Muscle of leg (tissue), 3 donors: ENCODE measurements at regions not wholly inside any gene's neighbourhood (a gene's known extent, or its start where the extent isn't known, plus 50 kb on each side); places are given as distances from the start of the nearest gene placed in this dataset.

Source experiments
- DNase-seq: peaks from one replicate; pipeline ENCODE4 v3.0.0; 2013
- H3K27ac ChIP-seq: one replicate; pipeline ENCODE4 v1.5.1; 2013; ENCODE audit warnings: mild to moderate bottlenecking, low read length, control low read depth
- H3K27me3 ChIP-seq: one replicate; pipeline ENCODE4 v1.6.1; 2013; ENCODE audit warnings: low read length; ENCODE audit not compliant: control insufficient read depth, insufficient read depth
- H3K36me3 ChIP-seq: one replicate; pipeline ENCODE4 v1.6.1; 2013; ENCODE audit warnings: low read length; ENCODE audit not compliant: control insufficient read depth, insufficient read depth
- H3K4me1 ChIP-seq: one replicate; pipeline ENCODE4 v1.6.1; 2013; ENCODE audit warnings: low read length; ENCODE audit not compliant: control insufficient read depth, insufficient read depth
- H3K4me3 ChIP-seq: one replicate; pipeline ENCODE4 v1.5.1; 2013; ENCODE audit warnings: low read length, control low read depth
- H3K9me3 ChIP-seq: replicated peaks from 2 replicates; pipeline ENCODE4 v1.6.1; 2013; ENCODE audit warnings: low read depth, low read length; ENCODE audit not compliant: control insufficient read depth
- WGBS: methylation state at CpG from one replicate; pipeline ENCODE4 v1.1.5; 2013; ENCODE audit warnings: missing lambda C conversion rate; ENCODE audit not compliant: insufficient coverage; 5-methylcytosine and 5-hydroxymethylcytosine counted together

DNA sequence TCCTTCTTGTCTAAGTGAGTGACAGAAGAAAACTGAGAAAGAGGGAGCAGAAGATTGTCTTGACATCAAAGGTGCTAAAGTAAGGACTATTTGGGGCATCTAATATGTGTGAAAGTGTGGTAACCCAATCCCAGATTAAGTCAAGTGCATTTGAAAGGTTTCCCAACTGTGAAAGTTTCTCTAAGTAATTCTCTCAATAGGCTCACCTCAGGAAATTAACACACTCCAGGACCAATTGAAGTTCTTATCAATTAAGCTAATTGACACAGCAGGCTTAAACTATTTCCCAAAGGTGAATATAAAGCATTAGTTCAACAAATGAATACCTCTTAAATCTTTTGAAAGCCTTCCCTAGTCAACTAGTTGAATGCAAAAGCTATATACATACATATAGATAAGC is 212.8 kb upstream of the FUT9 start:
- Histone ChIP-seq H3K4me1 (no peaks in the 10 kb centered on the region), H3K27ac (no peak overlapping the region), H3K9me3 (no peaks in the 10 kb centered on the region), H3K27me3 (no peaks in the 10 kb centered on the region), H3K36me3 (no peaks in the 10 kb centered on the region), H3K4me3 (no peak overlapping the region)
- no peak for DNase-seq

DNA sequence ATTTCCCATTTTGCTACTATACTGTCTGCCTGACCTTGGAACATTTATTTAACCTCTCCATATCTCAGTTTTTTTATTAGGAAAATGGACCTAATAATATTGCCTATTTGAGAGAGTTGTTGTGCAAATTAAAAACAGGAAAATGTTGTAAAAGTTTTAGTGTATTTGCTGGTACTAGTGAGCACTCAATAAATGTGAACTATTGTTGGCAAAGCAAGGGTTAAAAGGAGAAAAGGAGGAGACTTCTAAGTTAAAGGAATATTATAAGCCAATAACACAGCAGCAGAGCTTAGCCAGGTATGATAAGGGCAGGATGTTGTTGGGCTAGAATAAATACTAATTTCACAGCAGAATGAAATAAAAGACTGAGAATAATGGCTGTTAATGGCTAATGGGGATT is 211.9 kb upstream of the FUT9 start:
- Histone ChIP-seq H3K27me3 (no peaks in the 10 kb centered on the region), H3K9me3 (no peaks in the 10 kb centered on the region), H3K4me1 (no peaks in the 10 kb centered on the region), H3K36me3 (no peaks in the 10 kb centered on the region), H3K27ac (no peak overlapping the region), H3K4me3 (no peak overlapping the region)
- DNase-seq = no peak

DNA sequence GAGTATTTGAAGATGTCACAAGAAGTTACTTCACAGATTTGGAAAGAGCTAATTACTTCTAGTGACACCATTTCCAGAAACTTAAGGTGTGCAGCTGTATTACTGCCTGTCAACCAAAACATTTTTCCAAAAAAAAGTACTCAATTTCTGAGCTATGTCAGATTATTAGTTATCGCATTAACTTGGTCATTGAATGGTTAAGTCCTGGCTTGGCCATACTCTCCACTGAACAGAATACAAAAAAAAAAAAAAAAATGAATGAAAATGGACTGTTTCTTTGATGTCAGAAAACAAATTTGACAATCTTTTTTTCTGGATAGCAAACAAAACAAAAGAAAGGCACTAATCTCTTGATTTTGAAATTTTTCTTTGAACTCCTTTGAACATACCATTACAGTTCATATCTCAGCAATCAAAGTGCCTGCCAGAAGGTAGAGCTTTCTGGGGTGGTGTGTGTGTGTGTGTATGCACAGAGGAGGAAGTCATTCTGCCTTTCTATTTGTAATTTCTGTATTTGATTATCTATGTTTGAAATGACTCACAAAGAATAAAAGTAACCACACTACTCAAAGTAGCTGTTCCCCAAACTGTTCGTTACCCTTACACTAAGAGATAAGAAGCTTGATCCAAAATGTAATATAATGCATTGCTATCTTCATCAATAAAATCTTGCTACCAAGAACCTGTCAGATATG is 210.8 kb upstream of the FUT9 start:
- no peak for DNase-seq
- Histone ChIP-seq H3K27me3 (no peaks in the 10 kb centered on the region), H3K36me3 (no peaks in the 10 kb centered on the region), H3K27ac (no peak overlapping the region), H3K4me3 (no peak overlapping the region), H3K4me1 (no peaks in the 10 kb centered on the region), H3K9me3 (no peaks in the 10 kb centered on the region)
- no CpG with 5 or more reads among the region's 2 CpGs for WGBS

DNA sequence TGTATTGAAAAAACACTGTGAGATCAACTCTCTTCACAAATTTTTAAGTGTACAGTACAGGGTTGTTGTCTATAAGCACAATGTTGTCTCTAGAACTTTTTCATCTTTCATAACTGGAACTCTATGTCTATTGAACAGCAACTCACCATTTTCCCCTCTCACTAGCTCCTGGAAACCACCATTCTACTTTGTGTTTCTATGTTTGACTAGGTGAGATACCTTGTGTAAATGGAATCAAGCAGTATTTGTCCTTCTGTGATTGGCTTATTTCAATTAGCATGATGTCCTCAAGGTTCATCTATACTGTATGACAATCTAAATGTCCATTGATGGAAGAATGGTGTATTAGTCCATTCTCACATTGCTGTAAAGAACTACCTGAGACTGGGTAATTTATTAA is 210.1 kb upstream of the FUT9 start:
- H3K27me3 ChIP-seq = no peaks in the 10 kb centered on the region
- no peaks in the 10 kb centered on the region for H3K9me3 ChIP-seq
- no peak overlapping the region for H3K27ac ChIP-seq
- no peaks in the 10 kb centered on the region for H3K36me3 ChIP-seq
- no peaks in the 10 kb centered on the region for H3K4me1 ChIP-seq
- DNase-seq = no peak
- H3K4me3 ChIP-seq = no peak overlapping the region

- no peak overlapping the region for H3K27ac ChIP-seq
- no peak for DNase-seq
- no CpG with 5 or more reads among the region's 3 CpGs for WGBS
- no peaks in the 10 kb centered on the region for H3K27me3 ChIP-seq
- H3K36me3 ChIP-seq = no peaks in the 10 kb centered on the region
- no peaks in the 10 kb centered on the region for H3K4me1 ChIP-seq
- no peak overlapping the region for H3K4me3 ChIP-seq
- H3K9me3 ChIP-seq = no peaks in the 10 kb centered on the region
These were observed 200.3 kb upstream of the FUT9 start for GRCh38 chr6:95815389-95816056.

GRCh38 chr6:95819461-95819860 is 196.3 kb upstream of the FUT9 start:
- no peak for DNase-seq
- Histone ChIP-seq H3K27ac (no peak overlapping the region), H3K9me3 (no peaks in the 10 kb centered on the region), H3K4me3 (no peak overlapping the region), H3K4me1 (no peaks in the 10 kb centered on the region), H3K27me3 (no peaks in the 10 kb centered on the region), H3K36me3 (no peaks in the 10 kb centered on the region)
- WGBS = 85% methylated on average over 3 of the region's 4 CpGs

- DNase-seq = no peak
- H3K27me3 ChIP-seq = no peaks in the 10 kb centered on the region
- H3K9me3 ChIP-seq = peaks cover 3% of the 10 kb centered on the region
- no peak overlapping the region for H3K4me3 ChIP-seq
- no peaks in the 10 kb centered on the region for H3K4me1 ChIP-seq
- WGBS = 73% methylated on average over 2 of the region's 2 CpGs
- H3K36me3 ChIP-seq = no peaks in the 10 kb centered on the region
- H3K27ac ChIP-seq = no peak overlapping the region
These were observed 195.8 kb upstream of the FUT9 start for GRCh38 chr6:95819939-95820338.

GRCh38 chr6:95830859-95831557 is 184.8 kb upstream of the FUT9 start:
- DNase-seq = no peak
- no peak overlapping the region for H3K27ac ChIP-seq
- no CpG with 5 or more reads among the region's 3 CpGs for WGBS

DNA sequence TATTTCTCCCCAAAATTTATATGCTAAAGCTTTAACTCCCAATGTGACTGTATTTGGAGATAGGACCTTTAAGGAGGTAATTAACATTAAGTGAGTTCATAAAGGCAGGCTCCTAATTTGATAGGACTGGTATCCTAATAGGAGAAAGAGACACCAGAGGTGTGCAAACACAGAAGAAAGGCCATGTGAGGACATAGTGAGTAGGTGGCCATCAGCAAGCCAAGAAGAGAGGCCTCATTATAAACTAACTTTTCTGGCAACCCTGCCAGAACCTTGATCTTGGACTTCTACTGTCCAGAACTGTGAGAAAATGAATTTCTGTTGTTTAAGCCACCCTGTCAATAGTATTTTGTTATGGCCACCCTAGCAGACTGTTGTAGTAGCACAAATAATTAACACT is 177.9 kb upstream of the FUT9 start:
- Histone ChIP-seq H3K36me3 (no peaks in the 10 kb centered on the region), H3K4me1 (no peaks in the 10 kb centered on the region), H3K27ac (no peak overlapping the region)

More at GRCh38 chr6:95830859-95831557, 184.8 kb upstream of the FUT9 start:
- Histone ChIP-seq H3K9me3 (peaks cover 8% of the 10 kb centered on the region), H3K36me3 (no peaks in the 10 kb centered on the region), H3K4me1 (no peaks in the 10 kb centered on the region), H3K4me3 (no peak overlapping the region), H3K27me3 (no peaks in the 10 kb centered on the region)

GRCh38 chr6:95841560-95841959 is 174.2 kb upstream of the FUT9 start:
- no peak for DNase-seq
- H3K27ac ChIP-seq = no peak overlapping the region
- H3K27me3 ChIP-seq = no peaks in the 10 kb centered on the region
- H3K4me3 ChIP-seq = no peak overlapping the region
- no peaks in the 10 kb centered on the region for H3K4me1 ChIP-seq
- no peaks in the 10 kb centered on the region for H3K9me3 ChIP-seq
- no peaks in the 10 kb centered on the region for H3K36me3 ChIP-seq

More for the DNA sequence above, 177.9 kb upstream of the FUT9 start:
- H3K4me3 ChIP-seq = no peak overlapping the region
- H3K9me3 ChIP-seq = no peaks in the 10 kb centered on the region
- DNase-seq = no peak
- H3K27me3 ChIP-seq = no peaks in the 10 kb centered on the region
